ENCODE measurements at regions not wholly inside any gene's neighbourhood (a gene's known extent, or its start where the extent isn't known, plus 50 kb on each side); places are given as distances from the start of the nearest gene placed in this dataset.

- no peak for DNase-seq (ENCODE audit: low spot score)
- TF ChIP-seq CTCF (IDR thresholded peaks at IDR 0.05; ENCODE audit: extremely low read depth, insufficient read depth, missing control alignments), result no peak
- in situ Hi-C loops (cut with MboI; ENCODE audit: low pct_unique_long_range_greater_than_20kb, low sequenced_read_pairs, unreplicated experiment), result no loop called here
Measured at GRCh38 chr3:193899001-193899400, 236.9 kb upstream of the HES1 start.

DNA sequence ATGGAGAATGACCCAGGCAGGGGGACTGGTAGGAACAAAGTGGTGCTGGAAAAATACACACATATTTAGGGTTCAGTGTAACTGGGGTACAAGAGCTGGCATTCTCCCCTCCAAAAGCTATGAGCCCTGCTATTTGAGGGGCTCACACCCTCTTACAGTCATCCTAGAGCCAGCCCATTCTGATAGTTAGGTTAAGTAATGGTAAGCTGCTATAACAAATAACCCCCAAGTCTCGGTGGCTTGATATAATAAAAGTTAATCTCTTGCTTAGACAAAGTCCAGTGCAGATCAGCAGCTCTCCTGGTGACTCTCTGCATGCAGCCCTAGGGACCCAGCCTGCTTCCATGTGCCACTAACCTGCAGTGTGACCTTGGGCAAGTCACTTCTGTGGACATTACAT is 234.9 kb upstream of the HES1 start:
- no peak for TF ChIP-seq CTCF (IDR thresholded peaks at IDR 0.05; ENCODE audit: extremely low read depth, insufficient read depth, missing control alignments)
- in situ Hi-C loops (cut with MboI; ENCODE audit: low pct_unique_long_range_greater_than_20kb, low sequenced_read_pairs, unreplicated experiment), result no loop called here
- no peak for DNase-seq (ENCODE audit: low spot score)

- in situ Hi-C loops (cut with MboI; ENCODE audit: low pct_unique_long_range_greater_than_20kb, low sequenced_read_pairs, unreplicated experiment), result no loop called here
- DNase-seq (ENCODE audit: low spot score), result no peak
- TF ChIP-seq CTCF (IDR thresholded peaks at IDR 0.05; ENCODE audit: extremely low read depth, insufficient read depth, missing control alignments), result no peak
Measured at GRCh38 chr3:193902607-193903511, 233.1 kb upstream of the HES1 start.

DNA sequence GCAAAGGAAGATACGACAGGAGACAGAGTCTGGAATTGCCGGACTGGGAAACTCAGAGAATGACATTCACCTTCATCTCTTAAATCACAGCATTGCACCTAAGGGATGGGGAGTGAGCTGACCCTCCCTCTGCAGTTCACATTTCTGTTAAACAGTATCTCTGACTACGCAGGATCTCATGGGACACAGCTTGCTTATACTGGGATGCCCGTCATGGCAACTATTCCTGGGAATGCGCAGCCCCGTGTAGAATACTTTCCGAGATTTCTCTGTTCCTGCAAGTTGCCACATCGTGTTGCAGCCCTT is 232.5 kb upstream of the HES1 start:
- in situ Hi-C loops (cut with MboI; ENCODE audit: low pct_unique_long_range_greater_than_20kb, low sequenced_read_pairs, unreplicated experiment), result no loop called here
- no peak for DNase-seq (ENCODE audit: low spot score)
- no peak for TF ChIP-seq CTCF (IDR thresholded peaks at IDR 0.05; ENCODE audit: extremely low read depth, insufficient read depth, missing control alignments)

DNA sequence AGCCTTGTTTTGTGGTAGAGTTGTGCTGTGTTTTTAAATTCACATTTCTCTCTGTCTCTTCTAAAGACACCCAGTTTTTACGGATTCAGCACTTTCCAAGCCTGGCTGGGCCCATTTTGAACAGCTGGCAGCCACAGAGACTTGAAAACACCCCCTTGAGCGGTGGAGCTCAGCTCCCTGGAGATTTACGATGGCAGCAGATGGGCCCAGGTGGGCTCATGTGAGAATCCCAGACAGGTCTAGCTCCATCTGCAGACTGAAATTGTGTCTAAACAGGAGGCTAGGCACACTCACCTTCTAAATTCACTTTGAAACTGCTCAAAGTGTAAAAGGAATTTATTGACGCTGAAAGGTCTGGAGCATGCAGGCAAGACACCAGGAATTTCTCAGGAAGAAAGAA is 232.0 kb upstream of the HES1 start:
- in situ Hi-C loops (cut with MboI; ENCODE audit: low pct_unique_long_range_greater_than_20kb, low sequenced_read_pairs, unreplicated experiment), result no loop called here
- TF ChIP-seq CTCF (IDR thresholded peaks at IDR 0.05; ENCODE audit: extremely low read depth, insufficient read depth, missing control alignments), result no peak
- no peak for DNase-seq (ENCODE audit: low spot score)

DNA sequence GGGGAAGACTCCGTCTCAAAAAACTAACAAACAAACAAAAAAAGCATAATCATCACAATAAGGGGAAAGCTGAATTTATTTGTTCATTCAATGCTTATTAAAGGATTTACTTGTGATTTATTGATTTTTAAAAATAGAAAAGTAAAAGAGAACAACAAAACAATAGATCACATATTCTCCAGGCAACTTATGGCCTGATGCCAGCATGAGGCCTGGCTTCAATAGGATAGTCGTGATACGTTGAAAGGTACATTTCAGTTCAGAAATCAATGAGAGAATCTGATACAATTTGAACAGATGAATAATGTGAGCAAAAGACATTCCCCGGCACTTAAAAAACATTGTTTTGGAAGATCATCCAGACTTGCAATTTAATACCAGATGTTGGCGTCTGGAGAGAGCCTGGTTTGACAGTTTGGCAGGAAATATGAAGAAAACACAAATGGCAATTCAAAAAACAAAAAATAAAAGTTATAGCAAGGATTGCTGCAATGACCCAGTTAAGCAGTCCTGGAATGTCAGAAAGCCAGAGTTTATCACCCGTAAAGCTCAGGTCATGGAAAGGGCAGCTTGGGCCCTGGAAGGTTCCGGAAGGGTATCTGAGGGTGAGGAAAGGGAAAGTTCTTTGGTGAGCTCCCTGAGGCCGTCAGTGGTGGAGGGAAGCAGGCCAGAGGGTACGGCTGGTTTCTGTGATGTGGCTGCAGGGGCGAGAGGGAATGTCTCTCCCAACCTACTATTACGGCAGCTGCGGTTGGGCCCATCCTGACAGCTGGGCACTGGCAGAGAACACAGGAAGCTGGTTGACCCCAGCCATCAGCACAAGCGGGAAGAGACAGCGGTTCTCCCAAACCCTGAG is 230.2 kb upstream of the HES1 start:
- no peak for DNase-seq (ENCODE audit: low spot score)
- TF ChIP-seq CTCF (IDR thresholded peaks at IDR 0.05; ENCODE audit: extremely low read depth, insufficient read depth, missing control alignments), result no peak
- in situ Hi-C loops (cut with MboI; ENCODE audit: low pct_unique_long_range_greater_than_20kb, low sequenced_read_pairs, unreplicated experiment), result no loop called here

Measured in GM13977 (cell line).